ENCODE measurements at regions not wholly inside any gene's neighbourhood (a gene's known extent, or its start where the extent isn't known, plus 50 kb on each side); places are given as distances from the start of the nearest gene placed in this dataset.

DNA sequence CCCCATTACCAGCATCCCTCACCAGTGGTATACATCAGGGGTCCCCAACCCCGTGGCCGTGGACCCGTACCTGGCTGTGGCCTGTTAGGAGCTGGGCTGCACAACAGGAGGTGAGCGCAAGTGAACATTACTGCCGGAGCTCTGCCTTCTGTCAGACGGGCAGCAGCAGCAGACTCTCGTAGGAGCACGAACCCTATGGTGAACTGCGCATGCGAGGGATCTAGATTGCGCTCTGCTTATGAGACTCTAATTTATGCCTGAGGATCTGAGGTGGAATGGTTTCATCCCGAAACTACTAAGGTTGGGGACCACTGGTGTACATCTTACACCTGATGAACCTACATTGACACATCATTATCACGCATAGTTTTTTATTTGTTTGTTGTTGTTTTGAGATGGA lies 52.8 kb upstream of the DHX15 start:
- no peak for DNase-seq (ENCODE audit: low spot score)

DNA sequence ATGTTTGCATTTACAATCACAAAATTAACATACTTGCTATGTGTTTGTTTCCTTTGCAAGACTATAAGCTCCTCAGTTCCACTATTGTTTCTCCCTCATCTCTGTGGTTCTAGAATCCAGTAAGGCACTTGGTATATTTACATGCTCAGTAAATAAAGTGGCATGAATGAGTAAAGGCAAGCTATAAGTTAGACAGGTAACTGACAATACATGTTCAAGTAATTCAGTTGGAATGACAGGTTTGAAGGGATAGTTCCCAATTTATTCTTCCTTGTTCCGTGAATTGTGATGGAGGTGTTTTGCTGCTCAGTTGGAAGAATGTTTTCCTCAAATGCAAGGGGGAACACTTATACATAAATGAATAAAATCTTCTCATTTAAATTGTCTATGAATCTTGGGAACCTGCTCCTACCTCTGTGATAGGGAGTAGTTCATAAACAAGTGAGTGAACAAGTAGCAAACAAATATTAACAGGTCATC lies 54.1 kb upstream of the DHX15 start:
- no peak for DNase-seq (ENCODE audit: low spot score)

DNA sequence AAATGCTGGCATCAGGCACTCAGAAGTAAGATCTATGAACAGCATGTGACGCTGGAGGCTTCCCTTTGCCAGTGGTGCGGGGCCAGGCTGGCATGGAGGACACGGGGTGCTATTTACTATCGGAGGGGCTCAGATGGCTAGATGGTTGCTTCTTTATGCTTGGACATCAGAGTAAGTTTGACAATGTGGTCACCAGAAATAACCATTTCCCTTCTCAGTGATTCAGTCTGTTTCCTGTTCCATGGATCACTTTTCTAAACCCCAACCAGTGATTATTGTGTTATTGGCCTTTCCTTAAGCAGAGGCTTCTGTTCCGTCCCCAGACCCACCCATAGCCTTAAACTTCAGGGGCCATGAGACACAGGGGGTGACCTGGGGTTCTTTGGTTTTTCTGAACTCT lies 55.4 kb upstream of the DHX15 start:
- no peak for DNase-seq (ENCODE audit: low spot score)

DNA sequence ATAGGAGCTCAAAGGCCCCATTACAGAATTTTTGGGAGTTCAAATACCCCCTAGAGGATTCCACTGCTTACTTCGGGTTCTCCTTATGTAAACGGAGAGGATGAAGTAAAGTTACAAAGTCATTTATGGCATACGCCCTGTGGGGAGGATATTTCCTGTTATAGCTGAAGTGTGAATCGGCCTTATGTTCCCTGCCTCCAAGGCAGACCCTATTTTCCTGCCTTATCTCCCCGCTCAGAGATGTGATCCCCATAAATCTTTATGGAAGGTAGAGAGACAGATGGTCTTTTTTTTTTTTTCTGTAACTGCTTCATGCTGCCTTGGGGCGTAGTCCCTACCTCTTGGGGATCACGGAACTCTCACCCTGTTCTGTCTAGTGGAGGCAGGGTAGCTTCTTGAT lies 56.0 kb upstream of the DHX15 start:
- DNase-seq (ENCODE audit: low spot score): no peak

DNA sequence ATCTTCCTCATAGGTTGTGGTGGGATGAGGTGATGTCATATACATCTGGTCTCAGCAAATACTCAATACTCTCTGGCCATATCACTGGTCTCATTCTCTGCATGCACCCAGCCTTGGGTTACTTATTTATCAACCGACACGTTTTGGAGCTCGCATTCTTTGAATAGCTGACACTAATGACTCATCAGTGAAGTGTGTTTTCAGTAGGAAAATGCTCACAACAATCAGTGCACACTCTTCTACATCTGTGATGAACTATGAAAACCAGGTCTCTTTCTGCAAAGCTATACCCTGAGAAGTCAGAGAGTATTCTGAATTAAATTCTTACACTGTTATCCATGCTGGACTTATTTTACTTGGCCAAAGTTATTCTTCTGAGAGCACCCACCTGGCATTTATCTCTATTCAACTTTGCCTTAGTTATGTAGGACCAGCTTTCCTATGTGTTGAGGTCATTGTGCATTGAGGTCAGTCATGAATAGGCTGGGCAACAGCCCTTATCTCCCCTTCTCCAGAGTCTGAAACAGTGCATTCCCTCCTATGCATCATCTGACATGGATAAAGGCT lies 58.7 kb upstream of the DHX15 start:
- no peak for DNase-seq (ENCODE audit: low spot score)

DNA sequence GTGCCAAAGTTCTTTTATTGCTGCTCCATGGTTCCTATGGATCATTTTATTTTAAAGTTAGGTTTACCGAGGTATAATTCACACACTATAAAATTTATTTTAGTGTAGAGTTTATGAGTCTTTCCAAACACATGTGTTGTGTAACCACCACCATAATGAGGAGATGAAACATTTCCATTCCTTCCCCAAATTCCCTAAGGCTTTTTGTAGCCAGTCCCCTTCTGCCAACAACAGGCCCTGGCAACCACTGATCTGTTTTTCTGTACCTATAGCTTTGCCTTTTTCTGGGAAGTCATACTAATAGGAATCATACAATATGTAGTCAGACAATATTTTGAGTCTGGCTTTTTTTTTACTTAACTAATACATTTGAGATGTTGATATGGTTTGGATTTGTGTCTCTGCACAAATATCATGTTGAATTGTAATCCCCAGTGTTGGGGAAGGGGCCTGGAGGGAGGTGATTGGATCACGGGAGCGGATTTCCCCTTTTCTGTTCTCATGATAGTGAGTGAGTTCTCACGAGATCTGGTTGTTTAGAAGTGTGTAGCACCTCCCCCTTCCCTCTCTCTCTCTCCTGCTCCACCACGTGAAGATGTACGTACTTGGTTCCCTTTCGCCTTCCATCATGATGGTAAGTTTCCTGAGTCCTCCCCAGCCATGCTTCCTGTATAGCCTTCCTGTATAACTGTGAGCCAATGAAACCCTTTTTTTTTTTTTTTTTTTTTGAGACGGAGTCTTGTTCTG lies 59.6 kb upstream of the DHX15 start:
- DNase-seq (ENCODE audit: low spot score): no peak

DNA sequence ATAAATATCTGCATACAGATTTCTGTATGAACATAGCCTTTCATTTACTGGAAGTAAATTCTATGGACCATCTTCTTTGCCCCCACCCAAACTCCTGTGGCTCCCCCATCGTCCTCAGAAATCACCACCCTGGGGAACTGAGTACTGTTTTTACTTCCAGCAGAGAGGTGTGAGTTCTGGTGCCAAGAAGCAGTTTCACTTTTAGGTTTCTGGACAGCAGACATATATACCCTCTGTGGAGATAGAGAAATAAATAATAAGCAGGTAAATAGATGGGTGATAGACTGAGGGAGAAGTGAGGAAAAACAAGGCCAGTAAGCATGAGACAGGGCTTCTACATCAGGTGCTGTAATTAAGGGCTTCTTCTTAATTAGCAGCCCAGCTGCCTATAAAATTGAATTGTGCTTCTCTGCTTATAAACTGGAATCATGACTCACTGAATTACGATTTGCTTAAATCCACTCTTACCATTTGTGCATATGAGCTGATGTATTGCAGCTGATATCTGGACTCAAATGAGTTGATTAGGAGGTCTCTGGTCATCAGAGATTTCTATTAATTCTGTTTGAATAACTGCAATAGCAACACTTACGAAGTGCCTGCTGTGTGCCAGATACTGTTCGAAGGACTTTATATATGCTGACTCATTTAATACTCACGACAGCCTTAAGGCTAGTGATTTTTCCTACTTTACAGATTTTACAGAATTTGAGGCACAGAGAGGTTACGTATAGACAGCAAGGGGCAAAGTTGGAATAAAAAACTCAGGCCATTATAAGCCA lies 60.8 kb upstream of the DHX15 start:
- DNase-seq (ENCODE audit: low spot score): no peak

DNA sequence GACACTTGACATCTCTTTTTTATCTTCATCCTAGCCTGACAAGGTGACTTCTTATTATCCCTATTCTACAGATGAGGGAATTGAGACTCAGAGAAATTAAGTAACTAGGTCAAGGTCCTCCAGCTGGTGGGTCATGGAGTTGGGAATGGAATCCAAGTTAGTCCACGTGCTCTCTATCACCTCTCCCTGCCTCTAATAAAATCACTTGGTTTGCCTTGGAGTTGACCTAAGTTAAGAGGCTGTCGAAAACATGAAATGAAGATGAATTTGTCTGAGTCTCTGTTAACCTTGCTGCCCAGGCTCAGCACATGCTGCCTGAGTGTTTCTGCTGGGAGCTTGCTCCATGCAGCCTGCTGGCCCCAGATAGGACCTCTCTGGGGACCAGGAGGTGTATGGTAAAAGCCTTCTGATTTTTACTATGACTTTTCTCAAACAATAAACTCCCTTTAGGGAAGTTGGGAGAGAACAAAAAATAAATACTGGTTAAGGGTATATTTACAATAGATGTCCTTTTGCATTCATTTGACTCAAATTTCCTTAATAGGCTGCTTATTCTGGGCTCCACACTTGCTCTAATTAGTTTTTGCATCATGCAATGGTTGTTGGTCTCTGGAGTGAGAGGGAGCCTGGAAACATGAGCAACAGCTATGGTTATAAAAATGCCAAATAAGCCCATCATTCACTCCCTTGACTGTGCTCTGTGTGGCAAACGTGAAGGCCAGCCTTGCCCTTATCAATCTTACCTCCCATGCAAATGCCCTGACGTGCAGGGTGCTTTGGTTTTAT lies 61.6 kb upstream of the DHX15 start:
- no peak for DNase-seq (ENCODE audit: low spot score)

DNA sequence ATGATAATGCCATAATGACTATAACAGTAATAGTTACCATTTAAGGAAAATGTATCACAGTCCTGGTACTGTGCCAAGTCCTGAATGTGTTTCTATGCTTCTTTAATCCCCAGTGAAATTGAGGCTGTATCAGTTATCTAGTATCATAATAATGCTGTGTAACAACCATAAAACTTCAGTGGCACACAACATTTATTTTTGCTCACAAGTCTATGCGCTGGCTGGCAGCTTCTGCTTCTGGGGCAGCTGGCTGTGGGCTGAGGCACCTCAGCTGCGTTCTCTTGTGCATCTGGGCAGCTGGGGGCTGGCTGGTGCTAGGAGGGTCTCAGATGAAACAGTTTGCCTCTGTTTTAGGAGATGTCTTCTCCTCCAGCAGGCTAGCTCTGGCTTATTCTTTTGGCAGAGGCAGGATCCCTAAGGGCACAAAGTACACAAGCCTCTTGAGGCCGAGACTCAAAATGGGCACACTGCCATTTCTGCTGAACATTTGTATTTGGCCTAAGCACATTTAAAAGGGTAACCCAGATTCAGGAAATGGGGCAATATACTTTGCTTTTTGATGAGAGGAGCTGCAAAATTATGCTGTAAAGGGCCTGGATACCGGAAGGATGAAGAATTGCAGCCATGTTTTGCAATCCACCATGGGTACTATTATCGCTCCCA lies 62.6 kb upstream of the DHX15 start:
- no peak for DNase-seq (ENCODE audit: low spot score)

DNA sequence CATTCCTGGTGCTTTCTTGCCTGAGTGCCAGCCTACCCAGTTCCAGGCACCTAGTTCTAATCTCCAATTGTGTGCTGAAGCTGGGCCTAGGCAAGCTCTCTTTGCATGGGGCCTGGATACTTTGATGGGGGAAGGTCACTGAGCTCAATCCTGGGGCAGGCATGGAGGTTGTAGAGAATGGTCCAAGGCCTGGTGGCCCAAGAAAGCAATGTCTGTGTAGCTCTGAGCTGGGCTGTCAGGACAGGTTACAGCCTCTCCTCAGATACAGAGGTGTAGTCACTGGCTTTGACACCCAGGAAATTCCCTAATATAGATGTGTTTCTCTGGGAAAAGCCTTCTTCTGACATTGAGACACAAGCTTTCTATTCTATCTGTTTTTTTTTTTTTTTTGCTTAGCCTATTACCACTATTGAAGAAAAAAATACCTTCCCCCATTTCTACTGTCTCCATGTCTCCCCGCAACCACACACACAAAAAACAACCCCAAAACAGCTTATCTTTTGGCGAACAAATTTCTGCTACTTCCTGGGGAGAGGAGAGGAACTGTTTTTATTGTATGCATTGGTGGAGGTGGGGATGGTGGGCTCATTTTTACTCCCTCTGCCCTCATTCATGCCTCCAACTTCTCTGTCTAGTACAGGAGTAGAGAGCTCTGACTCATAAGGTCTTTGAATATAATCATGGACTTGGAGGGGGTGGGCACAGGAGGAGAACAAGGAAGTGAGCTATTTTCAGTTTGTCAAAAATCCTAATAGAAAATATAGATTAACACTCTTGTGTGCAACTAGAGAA lies 66.7 kb upstream of the DHX15 start:
- DNase-seq (ENCODE audit: low spot score): no peak

DNA sequence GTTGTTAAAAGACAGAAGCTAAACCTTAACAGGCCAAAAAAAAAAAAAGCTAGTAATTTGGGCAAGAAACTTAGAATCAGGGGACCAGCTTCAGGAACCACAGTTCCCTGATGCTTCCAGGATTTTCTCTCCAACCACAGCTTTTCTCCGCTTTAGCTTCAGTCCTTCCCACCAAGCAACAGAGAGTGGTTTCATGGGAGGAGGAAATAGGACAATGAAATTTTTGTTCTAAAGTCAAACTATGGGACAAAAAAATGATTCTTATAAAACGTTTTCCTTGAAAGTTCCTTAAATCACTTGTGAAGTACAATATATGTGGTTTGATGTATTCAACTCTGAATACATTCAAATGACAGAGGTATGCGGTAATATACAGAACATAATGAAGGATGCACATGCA lies 71.0 kb upstream of the DHX15 start:
- DNase-seq (ENCODE audit: low spot score): no peak

DNA sequence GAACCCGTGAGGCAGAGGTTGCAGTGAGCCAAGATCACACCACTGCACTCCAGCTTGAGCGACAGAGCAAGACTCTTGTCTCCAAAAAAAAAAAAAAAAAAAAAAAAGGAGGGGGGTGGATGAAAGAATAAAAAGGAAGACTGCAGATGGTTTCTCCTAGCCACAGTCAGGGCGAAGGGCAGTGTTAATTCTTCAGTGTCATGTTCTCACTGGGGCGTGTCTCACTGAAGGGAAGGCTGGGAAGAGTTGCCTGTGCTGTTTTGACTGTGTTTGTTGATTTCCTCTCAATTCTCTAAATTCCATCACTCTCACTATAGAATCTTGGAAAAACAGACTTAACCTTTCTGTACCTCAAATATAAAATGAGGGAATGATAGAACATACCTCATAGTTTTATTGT lies 71.6 kb upstream of the DHX15 start:
- DNase-seq (ENCODE audit: low spot score): no peak

DNA sequence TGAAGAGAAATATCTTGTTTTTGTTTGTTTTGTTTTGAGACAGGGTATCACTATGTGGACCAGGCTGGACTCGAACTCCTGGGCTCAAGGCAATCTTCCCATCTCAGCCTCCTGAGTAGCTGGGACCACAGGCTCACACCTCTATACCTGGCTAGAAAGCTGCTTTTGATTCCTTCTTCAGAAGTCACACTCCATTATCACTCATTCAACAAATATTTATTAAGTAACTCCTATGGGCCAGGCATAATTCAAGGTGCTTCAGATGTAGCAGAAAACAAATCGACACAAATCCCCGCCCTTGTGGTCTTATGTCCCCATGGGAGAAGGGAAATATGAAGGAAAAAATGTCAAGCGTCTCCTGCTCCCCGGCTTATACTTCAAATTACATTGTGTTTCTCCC lies 72.6 kb upstream of the DHX15 start:
- DNase-seq (ENCODE audit: low spot score): no peak

DNA sequence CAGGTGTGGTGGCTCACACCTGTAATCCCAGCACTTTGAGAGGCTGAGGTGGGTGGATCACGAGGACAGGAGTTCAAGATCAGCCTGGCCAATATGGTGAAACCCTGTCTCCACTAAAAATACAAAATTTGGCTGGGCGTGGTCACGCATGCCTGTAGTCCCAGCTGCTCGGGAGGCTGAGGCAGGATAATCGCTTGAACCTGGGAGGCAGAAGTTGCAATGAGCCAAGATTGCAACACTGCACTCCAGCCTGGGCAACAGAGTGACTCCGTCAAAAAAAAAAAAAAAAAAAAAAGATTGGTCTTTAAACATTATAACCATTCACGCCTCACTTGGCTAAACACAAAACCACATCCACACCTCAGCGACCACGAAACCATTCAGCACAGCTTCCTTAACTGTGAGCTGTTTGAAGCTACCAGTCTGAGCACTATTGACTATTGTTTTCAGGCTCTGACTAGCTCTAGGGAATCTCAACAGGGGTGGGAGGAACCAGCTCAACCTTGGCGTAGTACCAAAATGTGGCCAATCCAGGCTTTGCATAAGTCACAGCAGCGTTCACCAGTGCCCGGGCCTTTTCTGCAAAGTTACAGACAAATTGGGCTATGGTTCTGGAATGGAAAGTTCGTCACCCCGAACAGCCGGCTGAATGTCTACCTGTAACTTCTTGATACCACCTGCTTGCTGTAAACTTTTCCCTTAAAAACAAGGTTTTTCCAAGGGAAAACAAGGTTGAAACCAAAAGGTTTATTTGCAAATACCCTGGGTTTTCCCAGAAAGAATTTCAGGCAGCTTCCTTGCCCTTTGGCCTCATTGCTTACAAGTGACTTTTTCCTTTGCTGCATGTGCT lies 73.6 kb upstream of the DHX15 start:
- no peak for DNase-seq (ENCODE audit: low spot score)

DNA sequence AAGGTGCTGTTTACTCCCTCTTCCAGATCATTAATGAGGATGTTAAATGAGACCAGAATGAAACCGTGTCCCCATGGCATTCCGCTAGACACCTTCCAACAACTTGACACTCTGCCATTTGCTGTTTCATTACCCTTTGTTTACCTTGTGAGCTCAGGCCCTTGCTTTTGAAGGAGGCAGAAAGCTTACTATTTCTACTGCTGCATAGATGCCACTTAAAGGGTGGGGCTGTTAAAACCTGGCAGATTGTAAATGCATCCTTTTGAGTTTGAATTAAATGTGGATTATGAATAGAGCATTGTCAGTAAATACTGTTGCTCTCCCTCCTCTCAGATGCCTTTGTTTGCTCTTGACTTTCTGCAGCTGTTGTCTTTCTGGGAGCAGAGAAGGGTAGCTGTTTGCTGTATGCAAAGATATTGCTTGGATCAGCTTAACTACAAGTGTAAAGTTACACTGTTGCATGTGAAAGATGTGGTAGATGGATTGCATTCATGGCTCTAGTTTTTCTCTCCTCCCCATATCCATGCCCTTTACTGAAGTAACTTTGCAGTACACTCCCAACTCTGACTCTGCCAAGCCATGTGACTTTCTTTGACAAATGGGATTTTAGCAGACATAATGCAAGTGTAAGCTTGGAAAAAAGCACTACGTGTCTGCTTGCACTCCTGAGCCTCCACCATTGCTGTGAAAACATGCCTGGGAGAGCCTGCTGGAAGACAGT lies 75.0 kb upstream of the DHX15 start:
- DNase-seq (ENCODE audit: low spot score): no peak

DNA sequence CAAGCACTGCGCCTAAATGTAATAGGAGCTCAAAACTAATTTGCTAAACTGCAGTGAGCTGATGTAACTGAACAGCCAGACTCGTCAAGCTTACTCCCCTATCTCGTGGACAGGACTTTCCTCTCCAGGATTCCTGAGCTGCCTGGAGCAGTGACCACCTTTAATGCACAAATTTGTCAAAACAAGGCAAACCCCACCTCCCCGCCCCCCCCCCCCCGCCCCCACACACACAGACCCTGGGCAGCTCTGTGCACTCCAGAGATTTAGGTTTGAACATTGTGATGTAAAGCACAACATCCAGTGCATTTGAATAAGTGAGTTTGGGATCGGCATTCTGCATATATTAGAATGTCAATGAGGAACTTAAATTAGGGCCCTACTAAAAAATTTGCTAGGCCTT lies 77.7 kb upstream of the DHX15 start:
- DNase-seq (ENCODE audit: low spot score): no peak

DNA sequence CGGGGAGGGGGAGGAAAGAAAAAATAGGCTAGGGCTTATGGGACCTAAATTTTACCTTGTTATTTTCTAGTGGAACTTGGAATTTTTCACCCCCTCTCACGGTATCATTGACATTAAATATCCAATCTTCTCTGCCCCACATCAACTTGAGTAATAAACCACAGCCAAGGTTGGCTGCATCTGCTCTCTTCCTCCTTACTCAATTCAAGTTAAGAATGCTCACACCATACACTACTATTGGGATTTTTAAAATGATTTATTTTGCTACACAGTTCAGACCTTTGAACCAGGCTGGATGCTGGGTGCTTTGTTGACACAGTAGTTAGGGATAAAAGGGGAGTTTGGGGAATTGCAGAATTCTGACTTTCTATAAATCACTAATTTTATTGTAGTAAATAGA lies 78.2 kb upstream of the DHX15 start:
- DNase-seq (ENCODE audit: low spot score): no peak

DNA sequence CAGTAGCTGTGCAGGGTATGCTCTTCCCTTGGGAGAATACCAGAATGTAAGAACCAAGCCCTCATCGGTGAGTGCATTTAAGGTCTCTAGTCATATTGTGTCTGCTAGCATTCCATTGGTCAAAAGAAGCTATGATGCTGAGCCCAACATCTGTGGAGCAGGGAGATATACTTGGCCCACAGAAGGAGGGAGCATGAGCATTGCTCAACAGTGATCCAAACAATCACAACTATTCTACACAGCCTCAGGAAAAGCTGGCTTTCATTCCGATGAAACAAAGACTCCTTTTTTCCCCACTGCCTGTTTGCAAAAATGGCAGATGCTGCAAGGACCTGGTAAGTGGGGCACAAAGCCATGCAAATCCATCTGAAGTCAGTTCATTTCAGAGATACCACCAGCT lies 80.6 kb upstream of the DHX15 start:
- DNase-seq (ENCODE audit: low spot score): no peak

DNA sequence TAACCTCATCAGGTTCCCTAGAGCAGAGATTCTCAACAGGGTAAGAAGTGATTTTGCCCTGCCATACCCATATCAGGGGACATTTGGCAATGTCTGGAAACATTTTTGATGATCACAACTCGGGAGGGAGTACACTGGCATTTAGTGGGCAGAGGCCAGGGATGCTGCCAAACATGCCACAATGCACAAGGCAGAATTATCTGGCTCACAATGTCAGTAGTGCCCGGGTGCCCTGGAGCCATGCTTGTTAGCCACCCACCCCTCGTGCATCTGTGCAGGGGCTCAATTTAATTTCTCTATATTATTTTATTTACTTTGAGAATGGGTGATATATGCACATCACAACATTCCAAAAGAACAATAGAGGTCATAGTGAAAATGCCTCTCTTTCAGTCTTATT lies 82.0 kb upstream of the DHX15 start:
- no peak for DNase-seq (ENCODE audit: low spot score)

Data from mesenteric fat pad (tissue), 1 donor.